Stimulated activated naive CD8-positive, alpha-beta T cell treated with anti-CD3 and anti-CD28 coated beads, Interleukin-15, Interleukin-2, amounts not matched to agents 100 ng/mL and 50 ng/mL, for 24 hours (primary cell): ENCODE measurements at regions not wholly inside any gene's neighbourhood (a gene's known extent, or its start where the extent isn't known, plus 50 kb on each side); places are given as distances from the start of the nearest gene placed in this dataset.

ENCODE experiments used
- H3K27ac Mint-ChIP-seq: one replicate; pipeline ENCODE4 v1.8.0; 2021; ENCODE audit warnings: mild to moderate bottlenecking, mixed read lengths
- H3K27me3 Mint-ChIP-seq: one replicate; pipeline ENCODE4 v1.8.0; 2021; ENCODE audit warnings: mixed read lengths
- H3K36me3 Mint-ChIP-seq: one replicate; pipeline ENCODE4 v1.8.0; 2021; ENCODE audit warnings: low read depth, mixed read lengths
- H3K4me1 Mint-ChIP-seq: one replicate; pipeline ENCODE4 v1.8.0; 2021; ENCODE audit warnings: low read depth, mixed read lengths
- H3K4me3 Mint-ChIP-seq: one replicate; pipeline ENCODE4 v1.8.0; 2021; ENCODE audit warnings: mild to moderate bottlenecking, mixed read lengths
- H3K9me3 Mint-ChIP-seq: one replicate; pipeline ENCODE4 v1.8.0; 2021; ENCODE audit warnings: mixed read lengths

- Mint-ChIP-seq H3K4me3 (no peak overlapping the region), H3K4me1 (no peaks in the 10 kb centered on the region), H3K27ac (no peak overlapping the region), H3K9me3 (no peaks in the 10 kb centered on the region), H3K27me3 (no peaks in the 10 kb centered on the region), H3K36me3 (no peaks in the 10 kb centered on the region)
Observed at GRCh38 chr4:30956916-30957315, 236.7 kb downstream of the PCDH7 start.

DNA sequence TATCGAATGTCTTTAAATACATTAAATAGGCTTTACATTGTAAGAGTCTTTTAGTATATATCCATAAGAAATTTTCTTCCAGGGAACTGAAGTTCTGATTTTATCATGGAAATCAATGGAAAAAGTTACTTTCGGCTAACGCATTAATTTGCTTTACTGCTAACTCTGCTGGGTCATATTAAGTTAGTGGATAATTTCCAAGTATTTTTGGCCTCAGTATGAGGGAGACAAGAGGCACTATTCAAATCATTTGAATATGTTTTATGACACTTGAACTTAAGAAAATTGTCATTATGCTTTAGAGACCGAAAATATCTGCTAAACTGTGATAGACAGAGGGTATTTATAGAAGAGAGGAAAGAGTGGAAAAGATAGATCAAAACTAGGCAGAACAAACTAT is 237.5 kb downstream of the PCDH7 start:
- no peak overlapping the region for H3K4me3 Mint-ChIP-seq
- H3K27me3 Mint-ChIP-seq = no peaks in the 10 kb centered on the region
- H3K4me1 Mint-ChIP-seq = no peaks in the 10 kb centered on the region
- no peak overlapping the region for H3K27ac Mint-ChIP-seq
- H3K36me3 Mint-ChIP-seq = no peaks in the 10 kb centered on the region
- H3K9me3 Mint-ChIP-seq = no peaks in the 10 kb centered on the region

DNA sequence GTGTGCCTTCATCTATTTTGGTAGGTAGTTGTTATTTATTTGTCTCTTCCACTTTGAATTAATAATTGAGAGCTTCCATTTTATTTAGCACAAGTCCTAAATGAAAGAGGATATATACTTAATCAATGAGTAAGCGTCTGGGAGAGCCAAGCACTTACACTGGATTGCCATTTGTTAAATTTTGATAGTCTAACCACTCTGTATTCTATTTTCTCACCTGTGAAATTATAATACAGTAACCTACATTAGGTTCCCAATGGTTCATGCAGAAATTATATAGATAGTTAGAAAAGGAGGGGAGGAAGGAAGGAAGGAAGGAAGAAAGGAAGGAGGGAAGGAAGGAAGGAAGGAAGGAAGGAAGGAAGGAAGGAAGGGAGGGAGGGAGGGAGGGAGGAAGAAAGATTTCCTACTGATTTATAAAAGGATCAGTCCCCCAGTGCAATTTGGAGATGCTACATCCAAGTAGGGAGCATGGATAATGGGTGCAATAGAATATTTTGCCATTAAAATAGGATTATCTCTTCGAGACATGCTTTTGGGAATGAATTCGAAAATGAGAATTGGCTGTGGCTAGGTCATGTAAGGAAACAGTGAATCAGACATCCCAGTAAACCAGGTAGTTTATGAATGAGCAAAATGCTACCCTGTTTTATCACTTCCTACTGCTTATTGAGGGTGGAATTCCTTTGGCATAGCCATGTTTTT is 239.8 kb downstream of the PCDH7 start:
- Mint-ChIP-seq H3K27me3 (no peaks in the 10 kb centered on the region), H3K9me3 (no peaks in the 10 kb centered on the region), H3K36me3 (no peaks in the 10 kb centered on the region), H3K27ac (no peak overlapping the region), H3K4me3 (no peak overlapping the region), H3K4me1 (no peaks in the 10 kb centered on the region)

DNA sequence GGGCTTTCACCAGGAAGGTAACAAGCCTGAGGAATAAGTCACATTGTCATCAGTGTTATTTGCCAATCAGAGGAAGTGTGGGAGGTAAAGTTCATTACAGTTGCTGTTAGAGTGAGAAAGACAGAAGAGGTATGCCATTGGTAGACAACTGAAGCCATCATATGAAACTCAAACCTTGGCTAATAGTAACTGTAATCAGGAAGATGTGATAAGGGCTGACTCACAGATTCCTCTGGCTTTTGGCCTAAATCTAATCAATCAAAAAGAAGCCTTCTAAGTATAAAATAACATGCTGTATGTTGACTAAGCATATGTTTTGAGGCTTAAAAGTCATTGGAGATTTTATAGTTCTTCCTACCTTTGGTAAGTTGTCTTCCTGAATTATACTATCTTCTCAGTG is 242.8 kb downstream of the PCDH7 start:
- Mint-ChIP-seq H3K9me3 (no peaks in the 10 kb centered on the region), H3K4me1 (no peaks in the 10 kb centered on the region), H3K27me3 (no peaks in the 10 kb centered on the region), H3K27ac (no peak overlapping the region), H3K4me3 (no peak overlapping the region), H3K36me3 (no peaks in the 10 kb centered on the region)

DNA sequence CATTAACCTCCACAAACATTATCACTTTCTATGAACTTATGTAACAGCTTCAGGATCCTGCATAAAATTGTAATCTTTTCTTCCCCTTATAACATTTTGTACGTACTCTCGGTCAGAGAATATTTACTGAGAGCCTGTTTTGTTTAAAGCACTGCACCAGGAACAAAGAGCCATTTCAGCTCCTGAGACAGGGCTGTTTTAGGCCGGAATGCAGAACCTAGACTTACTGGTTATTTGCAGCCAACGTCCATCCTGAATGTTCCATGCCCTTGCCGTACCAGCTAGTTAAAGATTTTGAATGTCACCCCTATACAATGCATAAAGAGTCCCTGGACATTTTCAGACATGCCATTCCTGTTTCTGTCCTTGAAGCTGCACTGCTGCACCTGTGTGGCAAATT is 248.8 kb downstream of the PCDH7 start:
- H3K4me1 Mint-ChIP-seq = no peaks in the 10 kb centered on the region
- no peak overlapping the region for H3K4me3 Mint-ChIP-seq
- H3K36me3 Mint-ChIP-seq = no peaks in the 10 kb centered on the region
- H3K9me3 Mint-ChIP-seq = peaks cover 9% of the 10 kb centered on the region
- H3K27ac Mint-ChIP-seq = no peak overlapping the region
- no peaks in the 10 kb centered on the region for H3K27me3 Mint-ChIP-seq

DNA sequence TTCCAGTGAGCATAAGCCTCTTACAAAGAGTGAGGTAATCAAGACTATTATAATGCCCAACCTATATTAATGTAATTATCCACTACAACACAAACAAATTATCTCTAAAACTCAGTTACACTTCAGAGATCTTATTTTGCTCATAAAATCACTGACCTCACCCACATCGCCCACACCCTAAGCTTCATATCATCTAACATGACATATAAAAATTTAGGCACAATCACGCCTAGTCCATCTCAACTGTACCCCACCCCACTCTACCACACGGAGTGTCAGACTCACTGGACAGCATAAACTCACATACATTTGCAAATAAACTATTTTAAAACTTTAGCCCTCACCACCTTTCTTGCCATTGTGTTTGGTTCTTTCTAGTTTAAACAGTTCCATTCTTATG is 252.4 kb downstream of the PCDH7 start:
- Mint-ChIP-seq H3K27ac (no peak overlapping the region), H3K36me3 (no peaks in the 10 kb centered on the region), H3K4me1 (no peaks in the 10 kb centered on the region), H3K27me3 (no peaks in the 10 kb centered on the region), H3K9me3 (peaks cover 13% of the 10 kb centered on the region), H3K4me3 (no peak overlapping the region)

DNA sequence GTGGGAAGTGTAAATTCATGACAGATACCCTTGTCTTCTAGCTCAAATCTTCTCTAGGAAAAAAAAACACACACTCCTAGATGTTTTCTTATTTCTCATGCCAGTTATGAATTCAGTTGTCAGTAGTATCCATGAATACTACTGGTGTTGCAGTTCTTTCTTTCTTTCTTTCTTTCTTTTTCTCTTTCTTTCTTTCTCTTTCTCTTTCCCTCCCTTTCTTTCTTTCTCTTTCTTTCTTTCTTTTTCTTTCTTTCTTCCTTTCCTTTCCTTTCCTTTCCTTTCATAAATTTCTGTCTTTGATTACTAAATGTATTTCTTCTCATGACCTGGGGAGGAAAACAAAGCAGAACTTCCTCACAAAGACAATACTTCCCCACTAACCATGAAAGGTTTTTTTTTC is 253.8 kb downstream of the PCDH7 start:
- Mint-ChIP-seq H3K9me3 (peaks cover 15% of the 10 kb centered on the region), H3K27ac (no peak overlapping the region), H3K36me3 (no peaks in the 10 kb centered on the region), H3K4me3 (no peak overlapping the region), H3K27me3 (no peaks in the 10 kb centered on the region), H3K4me1 (no peaks in the 10 kb centered on the region)

GRCh38 chr4:30979402-30979801 is 259.2 kb downstream of the PCDH7 start:
- Mint-ChIP-seq H3K27me3 (no peaks in the 10 kb centered on the region), H3K4me3 (no peak overlapping the region), H3K27ac (no peak overlapping the region), H3K4me1 (no peaks in the 10 kb centered on the region), H3K9me3 (peaks cover 12% of the 10 kb centered on the region), H3K36me3 (no peaks in the 10 kb centered on the region)

DNA sequence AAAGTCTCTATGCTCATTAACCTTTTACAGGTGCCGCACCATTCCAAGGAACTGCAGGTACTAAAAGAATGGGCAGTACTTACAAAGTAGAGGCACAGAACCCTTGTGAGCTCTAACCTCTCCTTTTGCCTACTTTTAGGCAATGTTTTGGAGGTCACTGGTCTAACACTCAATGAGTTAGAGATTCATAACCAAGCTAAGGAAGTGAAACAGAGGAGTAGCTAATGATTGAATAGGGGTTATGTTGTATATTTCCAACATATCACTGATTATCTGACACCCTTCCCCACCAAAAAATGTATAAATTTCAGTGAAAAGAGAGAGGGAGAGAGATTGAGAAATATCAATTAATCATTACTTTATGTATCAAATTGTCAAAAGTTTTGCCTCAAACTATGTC is 269.3 kb downstream of the PCDH7 start:
- Mint-ChIP-seq H3K4me1 (no peaks in the 10 kb centered on the region), H3K9me3 (peaks cover 3% of the 10 kb centered on the region), H3K4me3 (no peak overlapping the region), H3K27me3 (no peaks in the 10 kb centered on the region), H3K27ac (no peak overlapping the region), H3K36me3 (no peaks in the 10 kb centered on the region)

DNA sequence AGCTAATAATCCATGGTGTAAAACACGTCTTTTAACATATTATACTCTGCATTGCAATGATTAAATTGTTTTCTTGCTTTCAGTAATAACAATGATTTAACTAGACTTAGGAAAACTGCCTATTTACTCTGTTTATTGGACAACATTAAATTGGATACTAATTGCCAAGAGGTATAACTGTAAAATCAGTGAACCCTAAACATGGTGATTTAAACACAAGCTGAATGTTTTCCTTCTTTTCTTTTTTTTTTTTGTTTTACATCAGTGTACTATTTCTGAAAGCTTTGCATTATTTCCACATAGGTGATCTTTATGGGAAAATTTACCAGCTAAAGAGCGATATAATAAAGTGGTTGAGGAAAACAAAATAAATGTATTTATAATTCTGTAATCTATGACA is 276.7 kb downstream of the PCDH7 start:
- Mint-ChIP-seq H3K36me3 (no peaks in the 10 kb centered on the region), H3K9me3 (peaks cover 18% of the 10 kb centered on the region), H3K27me3 (no peaks in the 10 kb centered on the region), H3K4me1 (no peaks in the 10 kb centered on the region), H3K4me3 (no peak overlapping the region), H3K27ac (no peak overlapping the region)

DNA sequence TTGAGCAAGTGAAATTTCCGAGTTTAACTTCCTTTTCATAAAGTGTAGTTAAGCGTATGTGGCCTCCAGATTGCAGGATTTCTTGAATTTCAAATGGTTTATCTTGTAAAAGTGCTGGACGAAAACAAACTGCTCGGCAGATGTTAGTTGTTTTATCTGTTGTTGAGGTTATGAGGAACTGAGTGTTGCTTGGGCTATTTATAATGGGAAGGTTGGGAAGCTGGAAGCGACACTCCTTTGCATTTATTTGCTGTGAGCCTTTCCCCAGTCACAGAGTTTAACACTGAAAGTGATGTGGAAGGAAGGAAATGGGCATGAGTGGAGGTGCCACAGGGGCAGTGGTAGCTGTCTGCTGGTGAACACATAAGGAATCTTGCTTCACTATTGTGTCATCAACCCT is 284.9 kb downstream of the PCDH7 start:
- no peaks in the 10 kb centered on the region for H3K27me3 Mint-ChIP-seq
- no peak overlapping the region for H3K4me3 Mint-ChIP-seq
- no peaks in the 10 kb centered on the region for H3K4me1 Mint-ChIP-seq
- no peaks in the 10 kb centered on the region for H3K9me3 Mint-ChIP-seq
- no peaks in the 10 kb centered on the region for H3K36me3 Mint-ChIP-seq
- no peak overlapping the region for H3K27ac Mint-ChIP-seq

GRCh38 chr4:31007858-31008257 is 287.7 kb downstream of the PCDH7 start:
- H3K36me3 Mint-ChIP-seq = no peaks in the 10 kb centered on the region
- no peaks in the 10 kb centered on the region for H3K4me1 Mint-ChIP-seq
- H3K9me3 Mint-ChIP-seq = no peaks in the 10 kb centered on the region
- no peaks in the 10 kb centered on the region for H3K27me3 Mint-ChIP-seq
- no peak overlapping the region for H3K4me3 Mint-ChIP-seq
- no peak overlapping the region for H3K27ac Mint-ChIP-seq

DNA sequence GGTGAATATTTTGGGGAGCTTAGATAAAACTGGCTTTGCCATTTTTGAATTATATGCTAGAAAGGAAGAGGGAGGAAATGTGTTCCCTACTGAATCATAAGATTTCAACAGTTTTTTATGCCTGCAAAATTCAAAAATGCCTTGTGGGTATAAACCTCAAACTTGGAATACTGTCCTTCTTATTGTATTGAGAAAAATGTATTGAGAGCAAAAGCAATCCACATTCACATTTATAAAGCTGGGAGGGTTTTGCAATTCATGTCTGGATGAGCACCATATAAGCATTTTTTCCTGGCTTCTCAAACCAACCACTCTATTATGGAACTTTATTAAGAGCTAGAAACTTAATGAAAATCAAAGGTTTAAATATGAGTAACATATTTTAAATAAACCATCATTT is 289.8 kb downstream of the PCDH7 start:
- H3K27ac Mint-ChIP-seq = no peak overlapping the region
- H3K4me3 Mint-ChIP-seq = no peak overlapping the region
- no peaks in the 10 kb centered on the region for H3K27me3 Mint-ChIP-seq
- H3K36me3 Mint-ChIP-seq = no peaks in the 10 kb centered on the region
- no peaks in the 10 kb centered on the region for H3K9me3 Mint-ChIP-seq
- no peaks in the 10 kb centered on the region for H3K4me1 Mint-ChIP-seq

DNA sequence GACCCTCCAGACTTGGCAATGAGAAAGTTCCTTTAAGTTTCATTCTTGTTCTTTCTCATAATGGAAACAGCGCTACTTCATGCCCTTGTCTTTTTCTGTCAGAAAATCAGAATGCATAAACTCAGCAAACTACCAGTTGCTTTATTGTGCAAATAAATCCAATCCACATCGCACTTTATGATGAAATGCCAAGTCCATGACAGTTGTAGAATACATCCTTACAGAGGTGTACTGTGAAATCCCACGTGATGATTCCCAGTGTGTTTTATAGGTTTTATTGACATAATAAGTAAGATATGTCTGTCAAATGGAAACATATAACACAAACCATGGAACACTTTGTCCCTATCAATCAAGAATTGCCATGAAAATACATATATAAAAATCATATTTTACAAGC is 295.0 kb downstream of the PCDH7 start:
- H3K4me1 Mint-ChIP-seq = no peaks in the 10 kb centered on the region
- no peak overlapping the region for H3K4me3 Mint-ChIP-seq
- no peaks in the 10 kb centered on the region for H3K27me3 Mint-ChIP-seq
- peaks cover 3% of the 10 kb centered on the region for H3K9me3 Mint-ChIP-seq
- no peak overlapping the region for H3K27ac Mint-ChIP-seq
- H3K36me3 Mint-ChIP-seq = no peaks in the 10 kb centered on the region

DNA sequence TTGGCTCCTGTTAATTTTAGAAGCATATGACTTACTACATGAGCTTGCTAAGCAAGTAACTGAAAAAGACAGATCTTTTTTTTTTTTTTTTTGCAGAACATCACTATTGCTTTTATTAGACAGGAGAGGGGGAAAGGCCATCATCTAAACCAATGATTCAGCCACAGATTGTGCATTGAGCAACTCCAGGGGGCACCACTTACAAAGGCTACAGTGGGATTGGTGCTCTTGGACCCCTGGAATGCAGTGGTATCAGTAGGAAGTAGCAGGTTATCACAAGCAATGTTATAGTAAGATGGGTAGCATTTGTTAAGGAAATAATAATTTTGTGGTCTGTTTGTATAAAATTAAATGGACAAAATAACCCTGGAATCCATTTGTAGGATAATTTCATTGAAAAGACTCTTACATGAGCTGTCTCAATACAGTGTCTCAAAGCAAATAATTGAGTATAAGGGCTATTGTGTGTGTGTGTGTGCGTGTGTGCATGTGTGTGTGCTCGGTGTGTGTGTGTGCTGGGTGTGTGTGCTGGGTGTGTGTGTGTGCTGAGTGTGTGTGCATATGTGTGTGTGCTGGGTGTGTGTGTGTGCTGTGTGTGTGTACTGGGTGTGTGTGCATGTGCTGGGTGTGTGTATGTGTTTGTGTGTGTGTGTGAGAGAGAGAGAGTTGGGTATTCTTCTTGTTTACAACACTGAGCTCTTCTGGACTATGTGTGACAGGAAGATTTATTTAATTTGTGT is 296.3 kb downstream of the PCDH7 start:
- no peaks in the 10 kb centered on the region for H3K36me3 Mint-ChIP-seq
- no peaks in the 10 kb centered on the region for H3K27me3 Mint-ChIP-seq
- H3K4me3 Mint-ChIP-seq = no peak overlapping the region
- H3K27ac Mint-ChIP-seq = no peak overlapping the region
- H3K4me1 Mint-ChIP-seq = no peaks in the 10 kb centered on the region
- H3K9me3 Mint-ChIP-seq = peaks cover 3% of the 10 kb centered on the region

DNA sequence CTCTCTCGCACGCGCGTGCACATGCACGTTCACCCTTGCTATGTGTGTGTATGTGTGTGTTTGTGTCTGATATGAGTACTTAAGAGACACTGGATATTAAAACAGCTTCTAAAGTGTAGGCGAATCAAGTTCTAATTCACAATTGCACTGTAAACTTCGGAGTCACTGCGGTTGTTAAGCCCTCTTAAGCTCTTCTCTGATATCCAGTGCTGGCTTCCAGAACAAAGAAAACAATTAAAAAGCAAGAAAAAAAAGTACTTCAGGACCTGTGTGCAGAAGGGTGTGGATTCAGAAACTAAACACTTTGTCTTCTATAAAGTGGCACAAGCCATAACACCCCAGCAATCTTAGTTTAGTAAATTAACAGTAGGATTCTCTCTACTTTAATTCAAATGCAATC is 300.2 kb downstream of the PCDH7 start:
- Mint-ChIP-seq H3K27ac (no peak overlapping the region), H3K9me3 (peaks cover 3% of the 10 kb centered on the region), H3K4me3 (no peak overlapping the region), H3K36me3 (no peaks in the 10 kb centered on the region), H3K4me1 (no peaks in the 10 kb centered on the region), H3K27me3 (no peaks in the 10 kb centered on the region)
